ENCODE measurements at regions not wholly inside any gene's neighbourhood (a gene's known extent, or its start where the extent isn't known, plus 50 kb on each side); places are given as distances from the start of the nearest gene placed in this dataset.

DNA sequence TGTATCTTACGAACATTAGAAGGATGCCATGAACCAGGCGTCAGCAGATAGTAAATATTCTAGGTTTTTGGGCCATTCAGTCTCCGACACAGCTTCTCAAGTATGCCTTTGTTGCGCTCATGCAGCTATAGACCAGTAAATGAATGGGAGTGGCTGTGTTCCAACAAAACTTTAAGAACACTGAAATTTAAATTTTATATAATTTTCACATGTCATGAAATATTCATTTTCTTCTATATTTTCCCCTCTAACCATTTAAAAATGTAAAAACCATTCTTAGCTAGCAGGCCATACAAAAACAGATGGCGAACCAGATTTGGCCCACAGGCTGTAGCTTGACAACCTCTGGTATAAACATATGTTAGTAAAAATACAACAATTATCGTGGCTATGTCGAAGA lies 151.8 kb upstream of the KIT start:
- Histone ChIP-seq H3K36me3 (replicated peaks; ENCODE audit: insufficient read depth, low read length) (no peaks in the 10 kb centered on the region), H3K4me1 (ENCODE audit: low read length) (no peaks in the 10 kb centered on the region), H3K79me2 (ENCODE audit: low read length) (no peaks in the 10 kb centered on the region), H3K4me2 (ENCODE audit: low read depth, low read length) (no peak overlapping the region), H4K20me1 (ENCODE audit: insufficient read depth, low read length) (no peaks in the 10 kb centered on the region), H3K27ac (ENCODE audit: low read length) (no peak overlapping the region), H3K4me3 (ENCODE audit: low read length) (no peak overlapping the region), H2AFZ (ENCODE audit: low read length) (no peak overlapping the region), H3K27me3 (replicated peaks; ENCODE audit: insufficient read depth, low read length) (no peaks in the 10 kb centered on the region), H3K9me2 (replicated peaks; ENCODE audit: insufficient read depth, low read length) (no peaks in the 10 kb centered on the region), H3K9me3 (replicated peaks; ENCODE audit: insufficient read depth, low read length) (no peaks in the 10 kb centered on the region), H3K9ac (ENCODE audit: low read length) (no peak overlapping the region), H3F3A (ENCODE audit: insufficient read depth, low read length) (no peaks in the 10 kb centered on the region)
- no peak for DNase-seq
- no peak for TF ChIP-seq EZH2 (optimal IDR thresholded peaks at IDR 0.05; ENCODE audit: low read depth, low read length)
- TF ChIP-seq, protein P1, sequence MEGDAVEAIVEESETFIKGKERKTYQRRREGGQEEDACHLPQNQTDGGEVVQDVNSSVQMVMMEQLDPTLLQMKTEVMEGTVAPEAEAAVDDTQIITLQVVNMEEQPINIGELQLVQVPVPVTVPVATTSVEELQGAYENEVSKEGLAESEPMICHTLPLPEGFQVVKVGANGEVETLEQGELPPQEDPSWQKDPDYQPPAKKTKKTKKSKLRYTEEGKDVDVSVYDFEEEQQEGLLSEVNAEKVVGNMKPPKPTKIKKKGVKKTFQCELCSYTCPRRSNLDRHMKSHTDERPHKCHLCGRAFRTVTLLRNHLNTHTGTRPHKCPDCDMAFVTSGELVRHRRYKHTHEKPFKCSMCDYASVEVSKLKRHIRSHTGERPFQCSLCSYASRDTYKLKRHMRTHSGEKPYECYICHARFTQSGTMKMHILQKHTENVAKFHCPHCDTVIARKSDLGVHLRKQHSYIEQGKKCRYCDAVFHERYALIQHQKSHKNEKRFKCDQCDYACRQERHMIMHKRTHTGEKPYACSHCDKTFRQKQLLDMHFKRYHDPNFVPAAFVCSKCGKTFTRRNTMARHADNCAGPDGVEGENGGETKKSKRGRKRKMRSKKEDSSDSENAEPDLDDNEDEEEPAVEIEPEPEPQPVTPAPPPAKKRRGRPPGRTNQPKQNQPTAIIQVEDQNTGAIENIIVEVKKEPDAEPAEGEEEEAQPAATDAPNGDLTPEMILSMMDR (IDR thresholded peaks at IDR 0.05; ENCODE audit: low read length), result no peak

DNA sequence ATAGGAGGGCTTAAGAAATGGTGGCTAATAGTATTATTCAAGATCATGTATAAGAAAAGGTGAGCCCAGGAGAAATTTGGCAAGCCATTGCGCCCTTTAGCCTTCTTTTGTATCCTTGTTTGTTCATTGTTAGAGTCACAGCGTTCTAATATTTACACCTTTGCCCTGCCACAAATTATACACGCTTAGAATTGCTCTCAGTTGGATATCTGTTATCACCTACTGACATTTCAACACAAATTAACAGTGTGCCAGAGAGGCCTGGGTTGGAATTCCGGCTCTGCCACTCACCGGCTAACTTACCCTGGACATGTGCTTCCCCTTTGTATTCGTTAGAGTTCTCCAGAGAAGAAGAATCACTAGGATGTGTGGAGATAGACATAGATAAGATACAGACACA lies 148.7 kb upstream of the KIT start:
- H2AFZ ChIP-seq (ENCODE audit: low read length), result no peak overlapping the region
- H3K9ac ChIP-seq (ENCODE audit: low read length), result no peak overlapping the region
- no peaks in the 10 kb centered on the region for H3K79me2 ChIP-seq (ENCODE audit: low read length)
- H3K27me3 ChIP-seq (replicated peaks; ENCODE audit: insufficient read depth, low read length), result no peaks in the 10 kb centered on the region
- TF ChIP-seq EZH2phosphoT487 (IDR thresholded peaks at IDR 0.05; ENCODE audit: low read length) (no peak), EZH2 (optimal IDR thresholded peaks at IDR 0.05; ENCODE audit: low read depth, low read length) (no peak)
- TF ChIP-seq, protein P1 (IDR thresholded peaks at IDR 0.05; ENCODE audit: low read length), result no peak
- H3K36me3 ChIP-seq (replicated peaks; ENCODE audit: insufficient read depth, low read length), result no peaks in the 10 kb centered on the region
- no peaks in the 10 kb centered on the region for H3K9me2 ChIP-seq (replicated peaks; ENCODE audit: insufficient read depth, low read length)
- no peaks in the 10 kb centered on the region for H3K9me3 ChIP-seq (replicated peaks; ENCODE audit: insufficient read depth, low read length)
- H4K20me1 ChIP-seq (ENCODE audit: insufficient read depth, low read length), result no peaks in the 10 kb centered on the region
- no peak for DNase-seq
- H3K4me2 ChIP-seq (ENCODE audit: low read depth, low read length), result no peak overlapping the region
- no peaks in the 10 kb centered on the region for H3K4me1 ChIP-seq (ENCODE audit: low read length)
- H3K27ac ChIP-seq (ENCODE audit: low read length), result no peak overlapping the region
- no peaks in the 10 kb centered on the region for H3F3A ChIP-seq (ENCODE audit: insufficient read depth, low read length)
- no peak overlapping the region for H3K4me3 ChIP-seq (ENCODE audit: low read length)

DNA sequence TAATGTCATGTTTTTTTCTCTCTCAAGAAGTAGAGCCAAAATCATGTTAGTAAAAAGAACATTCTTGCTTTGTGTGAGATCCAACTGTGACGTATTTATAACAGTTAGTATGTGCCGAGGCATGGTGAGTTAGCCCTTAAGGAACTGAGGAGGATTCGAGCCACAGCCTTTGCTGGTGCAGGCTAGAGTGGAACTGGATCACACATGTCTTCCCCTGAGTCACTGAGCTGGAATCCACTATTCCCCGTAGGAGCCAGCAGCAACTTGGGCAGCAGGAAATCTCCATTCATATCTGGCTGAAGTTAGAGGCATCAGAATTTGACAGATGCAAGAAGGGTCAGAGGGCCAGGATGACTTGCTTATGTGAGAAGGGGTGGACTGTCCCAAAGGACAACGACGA lies 144.6 kb upstream of the KIT start:
- no peak overlapping the region for H2AFZ ChIP-seq (ENCODE audit: low read length)
- H3K9me3 ChIP-seq (replicated peaks; ENCODE audit: insufficient read depth, low read length), result no peaks in the 10 kb centered on the region
- no peaks in the 10 kb centered on the region for H3K4me1 ChIP-seq (ENCODE audit: low read length)
- no peaks in the 10 kb centered on the region for H4K20me1 ChIP-seq (ENCODE audit: insufficient read depth, low read length)
- no peak overlapping the region for H3K4me2 ChIP-seq (ENCODE audit: low read depth, low read length)
- H3K27ac ChIP-seq (ENCODE audit: low read length), result no peak overlapping the region
- TF ChIP-seq EZH2phosphoT487 (IDR thresholded peaks at IDR 0.05; ENCODE audit: low read length), result no peak
- TF ChIP-seq EZH2 (optimal IDR thresholded peaks at IDR 0.05; ENCODE audit: low read depth, low read length), result no peak
- TF ChIP-seq, protein P1 (IDR thresholded peaks at IDR 0.05; ENCODE audit: low read length), result no peak
- H3K36me3 ChIP-seq (replicated peaks; ENCODE audit: insufficient read depth, low read length), result no peaks in the 10 kb centered on the region
- no peaks in the 10 kb centered on the region for H3K27me3 ChIP-seq (replicated peaks; ENCODE audit: insufficient read depth, low read length)
- DNase-seq, result no peak
- no peak overlapping the region for H3K9ac ChIP-seq (ENCODE audit: low read length)
- no peaks in the 10 kb centered on the region for H3K9me2 ChIP-seq (replicated peaks; ENCODE audit: insufficient read depth, low read length)
- no peaks in the 10 kb centered on the region for H3K79me2 ChIP-seq (ENCODE audit: low read length)
- no peaks in the 10 kb centered on the region for H3F3A ChIP-seq (ENCODE audit: insufficient read depth, low read length)
- H3K4me3 ChIP-seq (ENCODE audit: low read length), result no peak overlapping the region
